GM10248 (cell line): ENCODE measurements at regions not wholly inside any gene's neighbourhood (a gene's known extent, or its start where the extent isn't known, plus 50 kb on each side); places are given as distances from the start of the nearest gene placed in this dataset.

Source experiments
- CTCF ChIA-PET: fragments of 300-600 bp; sonication (Branson Sonifier 250); formaldehyde crosslinking; extraction: SDS; loops from one replicate; lab custom pipeline; 2021; ENCODE audit warnings: antibody characterized with exemption; lab: Yijun Ruan, JAX
- POLR2A ChIA-PET: fragments of 350-650 bp; sonication (Branson Sonifier 250); formaldehyde crosslinking; extraction: SDS; loops from one replicate; lab custom pipeline; 2020; ENCODE audit warnings: antibody characterized with exemption; lab: Yijun Ruan, JAX
- DNase-seq: peaks from one replicate; pipeline ENCODE4 v3.0.0; 2012; ENCODE audit errors: extremely low spot score
- TF ChIP-seq, protein P1 (sequence below): IDR thresholded peaks from 2 replicates; pipeline ENCODE4 v1.5.1; 2012; ENCODE audit warnings: mild to moderate bottlenecking, low read depth; ENCODE audit errors: extremely low read depth, missing control alignments, control extremely low read depth

DNA sequence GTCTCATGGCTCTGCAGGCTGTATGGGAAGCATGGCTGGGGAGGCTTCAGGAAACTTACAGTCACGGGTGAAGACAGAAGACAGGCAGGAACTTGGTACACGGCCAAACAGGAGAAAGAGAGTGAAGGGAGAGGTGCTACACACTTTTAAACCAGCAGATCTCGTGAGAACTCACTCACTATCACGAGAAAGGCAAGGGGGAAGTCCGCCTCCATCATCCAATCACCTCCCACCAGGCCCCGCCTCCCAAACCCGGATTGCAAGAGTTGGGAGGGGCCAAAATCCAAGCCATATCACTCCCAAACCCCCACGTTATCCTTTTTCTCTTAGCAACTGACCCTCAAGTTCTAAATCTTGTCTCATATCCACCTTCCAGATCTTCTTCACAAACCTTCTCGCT, 1710.5 kb upstream of the TENM3 start:
- POLR2A ChIA-PET, result no interaction called here
- DNase-seq, result no peak
- CTCF ChIA-PET, result no interaction called here
- TF ChIP-seq, protein P1, sequence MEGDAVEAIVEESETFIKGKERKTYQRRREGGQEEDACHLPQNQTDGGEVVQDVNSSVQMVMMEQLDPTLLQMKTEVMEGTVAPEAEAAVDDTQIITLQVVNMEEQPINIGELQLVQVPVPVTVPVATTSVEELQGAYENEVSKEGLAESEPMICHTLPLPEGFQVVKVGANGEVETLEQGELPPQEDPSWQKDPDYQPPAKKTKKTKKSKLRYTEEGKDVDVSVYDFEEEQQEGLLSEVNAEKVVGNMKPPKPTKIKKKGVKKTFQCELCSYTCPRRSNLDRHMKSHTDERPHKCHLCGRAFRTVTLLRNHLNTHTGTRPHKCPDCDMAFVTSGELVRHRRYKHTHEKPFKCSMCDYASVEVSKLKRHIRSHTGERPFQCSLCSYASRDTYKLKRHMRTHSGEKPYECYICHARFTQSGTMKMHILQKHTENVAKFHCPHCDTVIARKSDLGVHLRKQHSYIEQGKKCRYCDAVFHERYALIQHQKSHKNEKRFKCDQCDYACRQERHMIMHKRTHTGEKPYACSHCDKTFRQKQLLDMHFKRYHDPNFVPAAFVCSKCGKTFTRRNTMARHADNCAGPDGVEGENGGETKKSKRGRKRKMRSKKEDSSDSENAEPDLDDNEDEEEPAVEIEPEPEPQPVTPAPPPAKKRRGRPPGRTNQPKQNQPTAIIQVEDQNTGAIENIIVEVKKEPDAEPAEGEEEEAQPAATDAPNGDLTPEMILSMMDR, result no peak

DNA sequence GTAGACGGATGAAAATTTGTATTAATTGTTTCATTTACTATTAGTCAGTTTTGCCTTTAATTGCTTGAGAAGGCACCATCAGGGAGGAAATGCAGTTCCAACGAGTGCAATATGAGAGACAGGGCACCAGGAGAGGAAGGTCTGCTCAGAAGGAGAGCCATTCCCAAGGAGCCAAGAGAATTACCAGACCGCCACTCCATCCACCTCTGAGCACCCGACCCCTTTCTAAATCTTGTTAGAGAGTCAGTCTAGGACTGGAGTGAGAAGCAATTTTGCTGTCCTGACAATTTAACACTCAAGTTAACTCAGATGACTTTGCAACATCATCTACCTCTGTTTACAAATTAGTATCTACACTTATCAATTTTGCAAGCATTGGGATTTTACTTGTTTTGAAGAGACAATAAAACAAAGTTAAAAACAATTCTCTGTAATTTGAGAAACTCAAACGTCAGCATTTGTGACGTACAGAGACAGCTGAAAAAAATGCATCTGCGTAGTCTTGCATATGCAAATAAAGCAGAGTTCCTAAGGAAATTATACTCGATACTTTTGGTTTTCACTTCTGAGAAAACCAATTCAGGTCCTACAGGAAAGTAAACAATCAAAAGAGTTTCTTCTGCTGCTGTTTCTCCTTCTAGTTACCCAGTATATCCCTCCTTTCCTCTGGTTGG, 1704.7 kb upstream of the TENM3 start:
- ChIA-PET CTCF (no interaction called here), POLR2A (no interaction called here)
- TF ChIP-seq, protein P1, result no peak
- DNase-seq, result no peak

DNA sequence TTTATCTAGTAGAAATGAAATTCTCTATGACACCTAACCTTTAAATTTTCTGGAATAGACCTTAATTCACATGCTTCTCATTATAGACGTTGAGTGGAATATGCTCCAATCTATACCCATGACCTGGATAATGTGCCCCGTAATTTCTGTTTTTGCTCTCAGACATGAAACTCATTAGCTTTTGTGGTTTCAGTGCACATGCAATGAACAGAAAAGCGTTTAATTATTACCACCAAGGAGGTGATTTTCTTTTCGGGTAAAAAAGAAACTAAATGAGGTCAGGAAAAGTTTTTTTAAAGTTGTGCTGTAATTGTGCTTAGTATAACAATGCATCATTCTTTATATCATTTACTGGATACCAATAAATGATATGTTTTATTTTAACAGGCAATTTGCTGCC, 1703.9 kb upstream of the TENM3 start:
- ChIA-PET POLR2A (no interaction called here), CTCF (interaction anchor here (1.5 kb wide), 1 partner anchor 22 kb away, joined by 4 read pairs; no protein-coding TSS in a partner anchor)
- TF ChIP-seq, protein P1, result no peak
- no peak for DNase-seq

DNA sequence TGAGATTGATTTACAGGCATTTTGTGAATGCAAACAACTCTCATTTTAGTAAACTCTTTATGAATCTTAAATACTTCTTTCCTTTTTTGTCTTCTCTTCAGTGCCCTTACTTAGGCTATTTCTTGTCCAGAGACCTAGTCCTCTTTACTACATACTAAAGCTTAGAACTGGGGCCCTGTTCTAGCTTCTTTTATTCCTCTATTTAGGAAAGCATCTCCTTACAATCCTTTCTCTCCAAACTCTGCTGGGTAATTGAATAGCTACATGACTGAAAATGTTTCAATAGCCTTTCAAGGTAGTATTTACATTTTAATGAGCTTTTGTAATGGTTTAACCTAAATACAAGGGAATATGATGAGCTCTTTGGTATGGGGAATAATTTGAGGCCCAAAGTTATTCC, 1701.5 kb upstream of the TENM3 start:
- DNase-seq, result no peak
- ChIA-PET POLR2A (no interaction called here), CTCF (interaction anchor here (1.2 to 1.5 kb wide), 3 partner anchors 11 to 20 kb away, joined by 3 to 6 read pairs (median 3); no protein-coding TSS in a partner anchor)
- TF ChIP-seq, protein P1, result no peak

DNA sequence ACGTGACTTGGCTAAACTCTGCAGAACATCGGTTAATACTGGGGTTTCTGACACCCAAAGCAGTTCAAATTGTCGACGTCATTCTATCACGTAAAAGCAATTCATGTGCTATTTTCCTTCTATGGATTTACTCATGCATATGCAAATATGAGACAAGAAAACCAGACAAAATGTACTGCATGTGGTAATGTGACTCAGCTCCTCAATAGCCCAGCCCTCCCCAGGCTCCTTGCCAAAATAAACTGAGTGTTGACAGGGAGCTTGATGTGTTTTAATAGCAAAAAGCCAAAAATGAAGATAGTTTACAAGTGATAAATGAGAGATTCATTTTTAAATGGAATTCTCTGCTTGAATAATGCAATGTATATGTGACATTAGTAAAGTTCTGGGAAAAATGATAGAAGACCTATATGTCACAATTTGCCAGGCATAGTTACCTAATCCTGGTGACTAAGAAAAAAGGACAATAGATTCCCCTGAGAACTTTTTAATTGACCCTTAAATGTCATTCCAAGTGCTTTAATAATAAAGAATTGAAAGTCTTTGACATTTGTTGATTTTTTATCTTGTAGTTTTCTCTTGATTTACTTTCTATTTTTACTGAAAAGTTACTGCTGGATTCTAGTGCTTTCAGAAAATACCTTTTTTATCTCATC, 1700.6 kb upstream of the TENM3 start:
- DNase-seq, result no peak
- TF ChIP-seq, protein P1, result no peak
- POLR2A ChIA-PET, result no interaction called here
- CTCF ChIA-PET, result no interaction called here

DNA sequence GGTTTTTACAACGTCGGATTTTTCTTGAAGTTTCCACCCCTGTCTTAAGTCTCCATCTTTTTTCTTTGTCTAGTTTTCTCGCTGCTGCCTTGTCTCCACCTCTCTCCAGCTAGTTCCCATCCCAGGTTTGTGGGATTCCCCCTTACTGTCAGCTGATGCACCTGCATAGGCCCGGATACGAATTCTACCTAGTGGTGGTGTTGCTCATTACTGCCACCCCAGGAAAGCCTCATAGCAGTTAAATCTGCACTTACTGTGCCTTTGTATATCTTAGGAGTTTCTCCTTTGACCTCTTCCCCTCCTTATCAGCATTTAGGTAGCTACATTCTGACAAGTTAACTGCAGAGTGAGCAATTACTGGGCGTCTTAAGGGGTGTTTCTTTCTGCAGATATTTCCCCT, 1693.1 kb upstream of the TENM3 start:
- no peak for DNase-seq
- ChIA-PET CTCF (no interaction called here), POLR2A (no interaction called here)
- TF ChIP-seq, protein P1, result no peak
